Umbilical cord (tissue), 1 donor: ENCODE measurements at regions not wholly inside any gene's neighbourhood (a gene's known extent, or its start where the extent isn't known, plus 50 kb on each side); places are given as distances from the start of the nearest gene placed in this dataset.
"Not testable (repeated sequence)": the region's sequence is repeated elsewhere in the genome, so short reads cannot be mapped to it uniquely, and the experiment has no call there.

Source experiments
- DNase-seq: peaks from one replicate; pipeline ENCODE4 v3.0.0-alpha.2; 2015; ENCODE audit warnings: low spot score

DNA sequence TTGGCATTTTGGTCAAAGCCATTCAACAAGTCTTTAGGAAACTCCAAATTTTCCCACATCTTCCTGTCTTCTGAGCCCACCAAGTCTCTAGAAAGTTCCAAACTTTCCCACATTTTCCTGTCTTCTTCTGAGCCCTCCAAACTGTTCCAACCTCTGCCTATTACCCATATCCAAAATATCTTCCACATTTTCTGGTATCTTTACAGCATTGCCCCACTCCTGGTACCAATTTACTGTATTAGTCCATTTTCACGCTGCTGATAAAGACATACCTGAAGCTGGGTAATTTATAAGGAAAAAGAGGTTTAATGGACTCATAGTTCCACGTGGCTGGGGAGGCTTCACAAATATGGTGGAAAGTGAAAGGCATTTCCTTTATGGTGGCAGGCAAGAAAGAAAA, 56.1 kb upstream of the GABRA3 start:
- not testable (repeated sequence) for DNase-seq

- DNase-seq, result no peak
These were observed 69.5 kb upstream of the GABRA3 start for GRCh38 chrX:152520653-152521052.

DNA sequence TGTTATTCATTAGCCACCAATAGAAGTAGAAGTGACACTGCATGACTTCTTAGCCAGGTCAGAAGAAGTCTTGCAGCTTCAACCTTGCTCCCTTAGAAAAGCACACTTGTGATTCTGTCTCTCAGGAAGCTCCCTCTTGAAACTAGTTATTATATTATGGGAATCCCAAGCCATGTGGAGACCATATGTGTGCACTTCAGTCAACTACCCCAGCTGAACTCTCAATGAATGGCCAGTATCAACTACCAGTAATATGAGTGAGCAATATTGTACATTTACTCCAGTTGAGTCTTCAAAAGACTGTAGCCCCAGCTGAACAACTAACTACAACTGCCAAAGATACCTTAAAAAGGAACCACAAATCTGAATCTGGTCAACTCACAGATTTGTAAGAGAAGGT, 77.1 kb upstream of the GABRA3 start:
- no peak for DNase-seq

GRCh38 chrX:152530967-152531366, 79.9 kb upstream of the GABRA3 start:
- no peak for DNase-seq

DNA sequence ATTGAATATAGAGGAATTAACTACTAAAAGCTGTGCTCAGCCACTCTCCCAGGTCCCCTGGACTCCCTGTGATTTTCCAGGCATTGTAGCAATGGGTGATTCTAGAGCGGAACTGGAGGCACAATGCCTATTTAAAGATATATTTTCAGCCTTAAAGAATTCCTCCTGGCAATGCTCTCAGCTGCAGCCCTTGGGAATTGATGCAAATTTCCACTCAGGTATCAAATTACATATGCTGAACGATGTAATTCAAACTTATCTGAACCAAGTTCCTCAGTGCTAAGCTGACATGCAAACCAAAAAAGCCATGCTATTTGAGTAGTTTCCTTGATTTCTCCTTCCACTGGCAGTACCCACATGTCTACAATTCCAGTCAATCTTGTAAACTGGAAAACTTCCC, 86.3 kb upstream of the GABRA3 start:
- DNase-seq, result peak; percentile 1

- no peak for DNase-seq
These were observed 63.8 kb upstream of the GABRQ start for GRCh38 chrX:152573866-152574265.

DNA sequence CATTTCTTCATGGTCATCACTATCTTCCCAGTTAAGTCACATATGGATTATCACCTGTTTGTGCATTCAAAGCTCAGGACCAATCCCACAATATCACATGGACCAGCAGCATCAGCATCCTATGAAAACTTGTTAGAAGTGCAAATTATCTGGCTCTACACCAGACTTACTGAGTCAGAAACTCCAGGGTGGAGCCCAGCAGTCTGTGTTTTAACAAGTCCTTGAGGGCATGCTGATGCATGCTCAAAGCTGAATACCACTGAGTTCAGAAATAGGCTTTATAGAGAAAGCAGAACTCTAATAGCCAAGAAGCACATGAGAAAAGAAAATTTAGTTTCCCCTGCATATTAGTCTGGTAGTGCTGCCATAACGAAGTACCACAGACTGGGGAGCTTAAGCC, 62.4 kb upstream of the GABRQ start:
- DNase-seq, result peak; percentile 0

GRCh38 chrX:152587523-152587922, 50.2 kb upstream of the GABRQ start:
- DNase-seq, result not testable (repeated sequence)
